ENCODE measurements at regions not wholly inside any gene's neighbourhood (a gene's known extent, or its start where the extent isn't known, plus 50 kb on each side); places are given as distances from the start of the nearest gene placed in this dataset.

- no peak for TF ChIP-seq ATF3 (IDR thresholded peaks at IDR 0.05)
- no peak for TF ChIP-seq REST (IDR thresholded peaks at IDR 0.05; ENCODE audit: low read depth)
- no peak for TF ChIP-seq RAD21 (IDR thresholded peaks at IDR 0.05; ENCODE audit: low read depth)
- TF ChIP-seq CTCF (IDR thresholded peaks at IDR 0.05 in 2 of 3, conservative IDR thresholded peaks at IDR 0.05 in 1 of 3; ENCODE audit: borderline replicate concordance in 1 of 3, insufficient read depth in 1 of 3, low read depth in 2 of 3, low read length in 2 of 3), result no peak
- no peak for TF ChIP-seq POLR2AphosphoS5 (IDR thresholded peaks at IDR 0.05; ENCODE audit: low read depth, low read length)
- TF ChIP-seq POLR2A (IDR thresholded peaks at IDR 0.05; ENCODE audit: borderline replicate concordance, extremely low read depth, insufficient read depth, insufficient read length), result no peak
- TF ChIP-seq FOSL1 (IDR thresholded peaks at IDR 0.05; ENCODE audit: low read depth), result no peak
- TF ChIP-seq ZBTB33 (IDR thresholded peaks at IDR 0.05; ENCODE audit: extremely low read depth, insufficient replicate concordance, low read length), result no peak
- no peak for TF ChIP-seq CBX3 (IDR thresholded peaks at IDR 0.05; ENCODE audit: low read depth)
- no peak for TF ChIP-seq TCF7L2 (IDR thresholded peaks at IDR 0.05; ENCODE audit: borderline replicate concordance, extremely low read depth, insufficient read depth, insufficient read length)
- Histone ChIP-seq H3K9ac (ENCODE audit: low read length) (no peak overlapping the region), H3K4me2 (ENCODE audit: low read length) (no peak overlapping the region), H2AFZ (ENCODE audit: low read depth, low read length, poor library complexity, severe bottlenecking) (peak overlapping the region; percentile 49), H3K36me3 (ENCODE audit: control insufficient read depth in 1 of 2, insufficient read depth in 2 of 2, low read length in 2 of 2) (no peaks in the 10 kb centered on the region), H4K20me1 (ENCODE audit: insufficient read depth) (no peaks in the 10 kb centered on the region), H3K27me3 (ENCODE audit: insufficient read depth, low read length) (no peaks in the 10 kb centered on the region), H3K4me3 (replicated peaks in 1 of 2; ENCODE audit: low read depth in 1 of 2, low read length in 2 of 2) (no peak overlapping the region), H3K79me2 (ENCODE audit: insufficient read depth, low read length) (no peaks in the 10 kb centered on the region), H3K9me3 (ENCODE audit: control insufficient read depth in 1 of 2, insufficient read depth in 1 of 2, low read depth in 1 of 2, low read length in 2 of 2) (no peaks in the 10 kb centered on the region), H3K4me1 (ENCODE audit: control insufficient read depth in 1 of 2, insufficient read depth in 2 of 2, low read length in 2 of 2) (peaks cover under 1 to 5% of the 10 kb centered on the region in 2 experiments; a peak in 3 of 4 replicates), H3K9me2 (ENCODE audit: insufficient read depth) (no peaks in the 10 kb centered on the region), H3K27ac (ENCODE audit: low read depth, low read length) (no peak overlapping the region)
- POLR2A ChIA-PET, result no interaction called here
- ATAC-seq, result no peak
- DNase-seq (ENCODE audit: low read depth, low spot score), result no peak
- BruUV-seq (replicated peaks), result no TSS peak
- RAD21 ChIA-PET (ENCODE audit: low non-redundant PET in 1 of 2, low total read pairs in 2 of 2, uncharacterized antibody in 2 of 2, unreplicated experiment in 2 of 2), result no interaction called here
- intact Hi-C loops (cut with micrococcal nuclease), result no loop called here
- CTCF ChIA-PET, result no interaction called here
Measured at GRCh38 chr7:12945901-12946300, 258.5 kb downstream of the ARL4A start.

All from HCT116 (cell line).